ENCODE measurements at regions not wholly inside any gene's neighbourhood (a gene's known extent, or its start where the extent isn't known, plus 50 kb on each side); places are given as distances from the start of the nearest gene placed in this dataset.

- TF ChIP-seq CTCF (IDR thresholded peaks at IDR 0.05; ENCODE audit: insufficient read depth, low read depth, low read length) (no peak), EZH2 (IDR thresholded peaks at IDR 0.05; ENCODE audit: insufficient read depth, low read length) (no peak)
Observed at GRCh38 chr4:170887396-170887795, 797.6 kb upstream of the AADAT start.

All from astrocyte (in vitro differentiated cells and primary cell).